ELF-1 (cell line): ENCODE measurements at regions not wholly inside any gene's neighbourhood (a gene's known extent, or its start where the extent isn't known, plus 50 kb on each side); places are given as distances from the start of the nearest gene placed in this dataset.
"Not testable (repeated sequence)": the region's sequence is repeated elsewhere in the genome, so short reads cannot be mapped to it uniquely, and the experiment has no call there.

Source experiments
- DNase-seq: peaks from one replicate; pipeline ENCODE4 v3.0.0-alpha.2; 2016; ENCODE audit warnings: low read depth, low spot score

DNA sequence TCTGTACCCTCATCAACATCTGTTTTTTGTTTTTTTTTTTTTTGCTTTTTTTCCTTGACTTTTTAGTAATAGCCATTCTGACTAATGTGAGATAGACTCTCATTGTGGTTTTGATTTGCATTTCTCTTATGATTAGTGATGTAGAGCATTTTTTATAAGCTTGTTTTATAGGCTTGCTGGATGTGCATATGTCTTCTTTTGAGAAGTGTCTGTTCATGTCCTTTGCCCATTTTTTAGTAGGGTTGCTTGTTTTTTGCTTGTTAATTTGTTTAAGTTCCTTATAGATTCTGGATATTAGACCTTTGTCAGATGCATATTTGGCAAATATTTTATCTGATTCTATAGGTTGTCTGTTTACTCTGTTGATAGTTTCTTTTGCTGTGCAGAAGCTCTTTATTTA lies 53.5 kb upstream of the FAR1 start:
- DNase-seq: not testable (repeated sequence)

DNA sequence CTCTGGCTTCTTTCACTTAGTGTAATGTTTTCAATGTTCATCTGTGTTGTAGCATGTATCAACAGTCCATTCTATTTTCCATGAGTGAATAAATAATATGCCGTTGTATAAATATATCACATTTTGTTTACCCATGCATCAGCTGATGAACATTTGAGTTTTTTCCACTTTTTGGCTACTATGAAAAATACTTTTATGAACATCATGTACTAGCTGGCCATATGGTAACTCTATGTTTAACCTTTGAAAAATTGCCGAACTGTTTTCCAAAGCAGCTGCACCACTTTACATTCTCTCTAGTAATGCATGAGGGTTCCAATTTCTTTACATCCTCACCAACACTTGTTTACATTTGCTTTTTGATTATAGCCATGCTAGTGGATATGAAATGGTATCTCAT lies 59.8 kb upstream of the FAR1 start:
- DNase-seq: no peak

DNA sequence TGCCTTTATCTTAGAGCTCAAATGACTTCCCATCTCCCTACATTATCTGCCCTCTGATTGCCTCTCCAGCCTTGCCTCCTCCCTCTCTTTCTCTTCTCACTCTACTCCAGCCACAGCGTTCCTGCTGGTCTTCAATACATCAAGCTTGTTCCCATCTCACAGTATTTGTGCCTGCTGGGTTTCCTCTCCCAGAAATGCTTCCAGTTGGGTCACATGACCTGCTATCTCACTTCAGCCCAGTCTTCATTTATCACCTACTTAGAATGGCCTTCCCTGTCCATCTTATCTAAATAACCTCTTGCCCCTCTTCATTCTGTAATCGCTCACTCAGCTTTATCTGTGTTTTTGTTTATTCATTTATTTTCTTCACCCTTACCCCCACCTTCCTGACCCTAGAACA lies 61.8 kb upstream of the FAR1 start:
- DNase-seq: peak; percentile 7

DNA sequence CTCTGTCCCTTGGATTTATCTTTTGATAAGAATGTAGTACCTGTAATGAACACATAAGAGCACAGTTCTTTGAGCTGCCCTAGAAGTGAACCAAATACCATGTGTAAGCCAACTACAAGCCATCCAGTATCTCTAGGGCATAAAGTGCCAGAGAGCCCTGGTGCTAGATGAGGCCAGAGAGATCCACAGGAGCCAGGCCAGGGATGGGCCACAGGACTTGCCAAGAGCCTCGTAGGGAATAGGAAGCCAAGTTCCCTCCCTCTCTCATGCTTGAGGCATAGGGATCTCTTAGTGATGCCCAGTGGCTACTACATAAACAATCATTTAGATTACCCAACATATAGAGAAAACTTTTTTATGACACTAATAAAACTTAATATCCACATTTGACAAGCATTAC lies 64.8 kb upstream of the FAR1 start:
- DNase-seq: no peak

DNA sequence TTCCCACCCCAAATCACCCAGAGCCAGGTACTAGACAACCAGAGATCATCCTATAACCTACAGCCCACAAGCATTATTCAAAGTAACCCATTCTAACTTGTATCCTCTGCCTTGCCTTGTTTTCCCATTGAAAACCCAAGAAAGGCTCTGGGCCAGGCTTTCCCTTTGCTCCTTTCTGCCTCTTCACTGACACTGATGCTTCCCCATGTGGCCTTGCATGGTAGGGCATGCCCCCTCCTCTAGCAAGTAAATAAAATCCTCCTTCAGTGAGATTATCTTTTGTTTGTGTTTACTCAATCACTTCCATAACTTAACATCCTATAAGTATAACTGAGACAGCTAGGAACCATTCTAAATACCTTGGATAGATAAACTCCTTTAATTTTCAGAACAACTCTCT lies 65.6 kb upstream of the FAR1 start:
- no peak for DNase-seq

DNA sequence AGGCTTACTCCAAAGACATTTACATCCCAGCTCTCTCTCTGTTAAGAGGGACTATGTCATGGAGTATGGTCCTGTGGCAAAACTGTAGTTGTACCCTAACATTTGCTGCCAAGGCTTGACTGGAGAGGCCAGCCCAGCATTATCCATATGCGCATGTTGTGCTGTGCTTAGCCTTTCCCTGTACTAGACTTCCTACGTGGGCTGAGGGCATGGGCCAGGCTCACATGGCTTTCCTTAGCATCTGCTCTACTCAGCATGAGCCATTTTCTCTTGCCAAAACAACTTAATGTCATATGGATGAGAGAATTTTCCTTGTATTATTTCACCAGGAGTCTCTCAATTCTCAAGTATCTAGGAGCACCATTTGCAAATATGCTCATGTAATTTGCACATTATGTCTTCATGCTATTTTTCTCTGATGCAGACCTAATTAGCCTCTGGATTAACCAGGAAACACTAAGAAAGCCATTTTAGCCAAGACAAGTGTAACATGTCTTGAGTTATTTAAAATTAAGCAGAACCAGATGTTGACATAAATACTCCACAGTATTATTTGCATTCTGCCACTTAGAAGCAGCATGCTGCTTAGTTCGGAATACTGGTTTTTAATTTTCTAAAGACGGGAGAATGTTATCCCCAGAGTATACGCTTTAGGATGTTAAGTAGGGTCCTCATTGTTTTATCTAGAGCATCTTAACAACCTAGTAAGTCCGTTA lies 71.7 kb upstream of the FAR1 start:
- no peak for DNase-seq

DNA sequence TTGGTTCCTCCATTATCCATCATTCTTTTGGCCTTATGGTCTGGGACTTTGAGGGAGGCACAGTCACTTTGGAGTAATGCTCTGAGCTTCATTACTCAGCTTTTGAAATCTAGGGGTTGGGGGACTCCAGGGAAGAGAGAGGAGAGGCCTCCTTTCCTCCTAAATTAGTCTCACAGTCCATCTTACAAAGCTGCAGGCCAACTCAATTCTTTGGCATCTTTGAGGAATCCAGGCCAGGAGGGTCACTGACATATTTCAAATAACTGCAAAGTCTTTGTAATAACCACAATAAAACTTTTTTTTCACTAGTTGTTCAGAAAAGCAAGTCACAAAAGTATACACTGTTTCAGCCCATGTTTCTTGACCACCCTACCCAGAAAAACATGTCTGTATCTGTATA lies 73.3 kb upstream of the FAR1 start:
- no peak for DNase-seq

DNA sequence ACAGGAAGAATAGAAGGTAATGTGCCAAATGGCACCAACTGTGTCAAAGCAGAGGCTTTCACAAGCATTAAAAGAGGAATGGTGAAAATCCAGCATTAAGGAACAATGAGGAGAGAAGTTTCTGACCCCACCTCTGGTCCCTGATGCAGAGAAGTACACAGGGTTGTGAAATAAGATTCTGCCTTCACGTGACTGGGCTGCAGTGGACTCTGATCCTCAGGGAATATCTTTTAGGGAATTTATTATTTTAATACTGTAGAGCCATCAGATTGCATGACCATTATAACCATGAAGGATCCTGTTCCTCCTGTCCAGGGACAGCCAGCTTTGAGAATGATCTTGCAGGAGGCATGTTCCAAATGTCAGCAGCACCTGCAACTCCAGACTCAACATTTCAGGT lies 74.4 kb upstream of the FAR1 start:
- no peak for DNase-seq

DNA sequence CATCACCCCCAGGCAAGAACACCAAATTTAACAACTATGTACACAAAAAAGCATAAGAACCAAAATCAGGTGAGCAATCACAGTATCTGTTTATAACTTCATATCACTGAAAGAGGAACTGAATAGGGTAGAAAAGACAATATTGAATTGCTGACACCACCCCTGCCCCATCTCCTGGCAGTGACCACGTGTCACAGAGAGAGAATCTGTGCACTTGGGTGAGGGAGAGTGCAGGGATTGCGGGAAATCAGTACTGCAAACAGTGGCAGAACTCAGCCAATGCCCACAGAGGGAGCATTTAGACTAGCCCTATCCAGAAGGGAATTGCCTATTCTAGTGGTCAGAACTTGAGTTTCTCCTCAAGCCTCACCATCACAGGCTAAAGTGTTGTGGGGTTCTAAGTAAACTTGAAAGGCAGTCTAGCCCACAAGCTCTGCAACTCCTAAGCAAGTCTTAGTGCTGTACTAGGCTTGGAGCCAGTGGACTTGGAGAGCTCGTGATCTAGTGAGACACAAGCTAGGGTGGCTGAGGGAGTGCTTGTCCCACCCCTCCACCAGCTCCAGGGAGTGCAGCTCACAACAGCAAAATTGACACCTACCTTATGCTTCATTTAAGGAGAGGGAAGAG lies 82.8 kb upstream of the PTH start:
- no peak for DNase-seq

DNA sequence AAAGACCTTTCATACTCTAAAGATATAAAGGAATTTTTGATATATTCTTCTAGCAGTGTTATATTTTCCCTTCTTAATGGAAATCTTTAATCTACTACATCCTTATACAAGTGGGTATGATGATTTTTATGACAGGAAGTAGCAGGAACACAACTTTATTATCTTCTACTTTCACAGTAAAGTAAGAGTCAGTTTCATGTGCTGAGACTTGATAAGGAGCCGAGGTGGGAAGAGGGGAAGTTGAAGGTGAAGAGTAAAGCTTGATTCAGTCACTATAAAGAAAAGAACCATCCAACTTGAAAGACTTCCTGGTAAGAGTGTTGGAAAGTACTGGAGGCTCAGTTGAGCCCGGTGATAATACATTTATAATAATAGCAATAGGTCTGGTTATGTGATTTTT lies 82.1 kb upstream of the PTH start:
- no peak for DNase-seq

DNA sequence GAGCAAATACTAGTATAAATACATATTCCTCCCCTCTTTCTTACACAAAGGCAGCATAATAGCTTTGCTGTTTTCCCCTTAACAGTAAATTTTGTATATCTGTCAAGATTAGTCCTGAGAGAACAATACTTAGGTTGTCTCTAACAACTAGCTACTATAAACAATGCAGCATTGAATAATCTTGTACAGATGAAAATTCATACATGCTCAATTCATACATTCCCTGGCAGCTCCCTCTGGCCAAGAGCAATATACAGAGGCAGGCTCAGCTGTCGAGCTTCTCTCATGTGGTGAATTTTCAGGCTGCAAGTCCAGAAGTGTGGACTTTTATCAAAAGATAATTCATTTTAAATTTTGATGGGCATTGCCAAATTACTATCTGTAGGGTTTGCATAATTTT lies 81.2 kb upstream of the PTH start:
- DNase-seq: no peak

DNA sequence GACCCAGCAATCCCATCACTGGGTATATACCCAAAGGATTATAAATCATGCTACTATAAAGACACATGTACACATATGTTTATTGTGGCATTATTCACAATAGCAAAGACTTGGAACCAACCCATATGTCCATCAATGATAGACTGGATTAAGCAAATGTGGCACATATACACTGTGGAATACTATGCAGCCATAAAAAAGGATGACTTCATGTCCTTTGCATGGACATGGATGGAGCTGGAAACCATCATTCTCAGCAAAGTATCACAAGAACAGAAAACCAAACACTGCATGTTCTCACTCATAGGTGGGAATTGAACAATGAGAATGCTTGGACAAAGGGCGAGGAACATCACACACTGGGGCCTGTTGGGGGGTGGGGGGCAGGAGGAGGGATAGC lies 79.6 kb upstream of the PTH start:
- DNase-seq: not testable (repeated sequence)

DNA sequence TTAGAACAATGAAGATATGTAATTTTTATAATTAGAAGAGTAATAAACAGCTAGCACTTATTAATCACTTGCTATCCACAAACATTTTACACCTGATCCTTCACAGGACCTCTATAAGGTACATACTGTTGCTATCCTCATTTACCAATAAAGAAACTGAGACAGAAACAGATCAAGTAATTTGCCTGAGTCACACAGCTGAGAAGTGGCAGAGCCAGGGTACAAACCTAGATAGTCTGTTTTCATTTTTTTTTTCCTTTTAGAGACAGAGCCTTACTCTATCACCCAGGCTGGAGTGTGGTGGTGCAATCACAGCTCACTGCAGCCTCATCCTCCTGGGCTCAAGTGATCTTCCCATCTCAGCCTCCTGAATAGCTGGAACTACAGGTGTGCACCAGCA lies 71.8 kb upstream of the PTH start:
- DNase-seq: no peak

DNA sequence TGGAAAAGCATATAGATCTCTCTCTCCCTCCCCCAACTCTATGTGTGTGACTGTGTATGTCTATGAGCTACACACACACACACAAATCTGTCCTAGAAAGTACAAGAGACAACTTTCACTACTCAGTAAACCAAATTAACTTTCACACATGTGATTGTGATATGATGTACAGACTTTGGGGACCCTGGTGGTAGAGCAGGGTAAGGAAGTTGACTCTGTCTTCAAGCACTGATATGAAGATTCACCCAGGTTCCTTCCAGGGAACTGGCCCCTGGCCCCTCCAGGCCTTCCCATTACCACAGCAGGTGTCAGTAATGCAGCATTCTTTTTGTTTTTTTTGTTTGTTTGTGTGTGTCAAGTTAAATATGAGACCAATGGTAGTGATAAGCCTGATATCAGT lies 66.1 kb upstream of the PTH start:
- DNase-seq: no peak

DNA sequence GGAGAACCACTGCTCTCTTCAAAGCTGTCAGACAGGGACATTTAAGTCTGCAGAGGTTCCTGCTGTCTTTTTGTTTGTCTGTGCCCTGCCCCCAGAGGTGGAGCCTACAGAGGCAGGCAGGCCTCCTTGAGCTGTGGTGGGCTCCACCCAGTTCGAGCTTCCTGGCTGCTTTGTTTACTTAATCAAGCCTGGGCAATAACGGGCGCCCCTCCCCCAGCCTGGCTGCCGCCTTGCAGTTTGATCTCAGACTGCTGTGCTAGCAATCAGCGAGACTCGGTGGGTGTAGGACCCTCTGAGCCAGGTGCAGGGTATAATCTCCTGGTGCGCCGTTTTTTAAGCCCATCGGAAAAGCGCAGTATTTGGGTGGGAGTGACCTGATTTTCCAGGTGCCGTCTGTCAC lies 64.5 kb upstream of the PTH start:
- peak; percentile 50 for DNase-seq

DNA sequence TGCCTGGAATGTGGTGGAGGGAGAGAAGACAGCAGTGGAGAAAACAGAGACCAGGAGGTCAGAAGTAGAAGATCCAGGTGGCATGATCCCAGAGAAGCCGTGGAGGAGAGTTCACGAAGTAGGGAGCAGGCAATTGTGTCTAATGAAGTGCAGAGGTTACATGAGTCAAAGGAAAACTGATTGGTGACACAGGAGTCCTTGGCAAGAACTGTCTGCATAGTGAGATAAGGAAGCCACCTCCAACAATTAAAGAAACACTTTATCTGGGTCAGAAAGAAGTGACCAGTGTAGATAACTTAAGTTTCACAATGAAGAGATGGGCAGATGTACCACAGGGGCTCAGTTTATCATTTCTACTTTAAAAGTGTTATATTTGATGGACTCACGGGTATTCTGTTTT lies 57.0 kb upstream of the PTH start:
- DNase-seq: no peak

DNA sequence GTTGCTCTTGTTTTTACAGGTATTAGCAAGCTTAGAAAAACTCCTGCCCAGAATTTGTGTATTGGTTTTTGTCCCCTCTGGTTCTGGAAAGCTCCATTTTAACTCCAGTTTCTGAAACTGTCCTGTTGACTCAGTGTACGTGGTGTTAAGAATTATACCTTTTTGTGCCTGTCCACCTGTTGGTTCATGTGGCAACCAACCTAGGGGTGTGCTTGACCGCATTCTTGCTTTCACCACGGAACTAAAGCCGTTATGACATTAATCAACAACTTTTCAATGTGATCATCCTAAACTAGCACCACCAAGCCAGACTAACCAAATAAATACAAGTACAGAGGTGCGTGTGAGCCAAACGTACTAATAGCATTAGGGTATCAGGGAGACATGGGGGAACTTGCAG lies 56.0 kb upstream of the PTH start:
- DNase-seq: no peak

DNA sequence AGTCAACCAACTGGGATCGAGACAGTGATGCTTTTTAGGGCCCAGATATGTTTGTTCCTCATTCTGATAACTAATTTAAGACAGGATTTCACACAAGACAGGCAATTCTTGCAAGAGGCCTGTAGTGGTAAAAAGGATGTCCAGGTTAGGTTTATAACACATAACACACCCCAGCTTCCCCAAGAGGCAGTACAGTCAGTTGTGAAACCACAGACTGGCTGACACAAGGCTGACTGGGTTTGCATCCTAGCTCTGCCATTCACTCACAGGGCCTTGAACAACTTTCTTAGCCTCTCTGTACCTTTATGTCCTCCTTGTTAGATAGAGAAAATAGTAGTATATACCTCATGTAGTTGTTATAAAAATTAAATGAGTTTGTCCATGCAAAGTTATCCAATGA lies 55.0 kb upstream of the PTH start:
- DNase-seq: no peak

DNA sequence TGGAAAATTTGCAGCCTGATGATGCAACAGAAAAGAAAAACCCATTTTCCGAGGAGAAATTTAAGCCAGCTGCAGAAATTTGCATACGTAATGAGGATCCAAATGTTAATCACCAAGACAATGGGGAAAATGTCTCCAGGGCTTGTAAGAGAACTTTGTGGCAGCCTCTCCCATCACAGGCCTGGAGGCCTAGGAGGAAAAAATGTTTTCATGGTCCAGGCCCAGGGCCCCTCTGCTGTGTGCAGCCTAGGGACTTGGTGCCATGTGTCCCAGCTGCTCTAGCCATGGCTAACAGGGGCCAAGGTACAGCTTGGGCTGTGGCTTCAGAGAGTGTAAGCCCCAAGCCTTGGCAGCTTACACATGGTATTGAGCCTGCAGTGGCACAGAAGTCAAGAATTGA lies 50.3 kb upstream of the PTH start:
- DNase-seq: not testable (repeated sequence)
